Stimulated activated CD4-positive, alpha-beta T cell treated with anti-CD3 and anti-CD28 coated beads, TNF-alpha, amount 100 ng/mL, for 4 hours (primary cell): ENCODE measurements at regions not wholly inside any gene's neighbourhood (a gene's known extent, or its start where the extent isn't known, plus 50 kb on each side); places are given as distances from the start of the nearest gene placed in this dataset.
"Not testable (repeated sequence)": the region's sequence is repeated elsewhere in the genome, so short reads cannot be mapped to it uniquely, and the experiment has no call there.

Experiments
- DNase-seq, 3 experiments: peaks; one replicate each; pipeline ENCODE4 v3.0.0-alpha.2; 2020; ENCODE audit warnings: low read depth in 3 of 3

DNA sequence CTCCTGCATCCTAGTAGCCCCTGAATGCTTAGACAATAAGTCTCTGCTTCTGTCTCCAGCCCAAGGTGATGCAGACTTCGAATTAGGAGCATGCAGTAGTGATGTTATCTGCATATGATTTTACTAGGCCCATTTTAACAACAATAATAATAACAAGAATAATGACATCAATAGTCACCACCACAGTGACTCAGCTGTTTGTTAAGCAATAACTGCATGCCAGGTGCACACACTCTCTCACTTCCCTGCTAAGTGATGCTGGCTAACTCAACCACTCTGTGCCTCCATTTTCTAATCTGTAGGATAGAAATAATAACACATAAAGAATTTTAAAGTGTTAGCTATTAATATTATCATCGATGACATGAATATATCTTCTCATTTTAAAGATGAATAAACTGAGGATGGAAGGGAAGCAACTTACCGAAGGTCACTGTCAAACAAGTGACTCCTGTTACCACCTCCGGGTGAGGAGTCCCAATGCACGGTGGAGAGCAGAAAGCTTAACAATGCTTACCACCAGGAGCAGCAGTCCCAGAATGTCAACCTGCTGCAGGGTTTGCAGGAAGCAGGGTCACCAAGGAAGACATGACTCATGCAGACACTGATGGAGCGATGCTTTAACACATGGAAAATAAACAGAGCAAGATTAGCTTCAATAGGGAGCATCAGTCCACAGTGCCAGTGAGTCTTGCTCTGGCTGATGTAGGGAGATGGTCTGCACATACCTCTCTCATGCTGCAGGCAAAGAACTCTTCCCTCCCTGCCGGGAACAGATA, 290.2 kb downstream of the SPATA17 start:
- no peak for DNase-seq

DNA sequence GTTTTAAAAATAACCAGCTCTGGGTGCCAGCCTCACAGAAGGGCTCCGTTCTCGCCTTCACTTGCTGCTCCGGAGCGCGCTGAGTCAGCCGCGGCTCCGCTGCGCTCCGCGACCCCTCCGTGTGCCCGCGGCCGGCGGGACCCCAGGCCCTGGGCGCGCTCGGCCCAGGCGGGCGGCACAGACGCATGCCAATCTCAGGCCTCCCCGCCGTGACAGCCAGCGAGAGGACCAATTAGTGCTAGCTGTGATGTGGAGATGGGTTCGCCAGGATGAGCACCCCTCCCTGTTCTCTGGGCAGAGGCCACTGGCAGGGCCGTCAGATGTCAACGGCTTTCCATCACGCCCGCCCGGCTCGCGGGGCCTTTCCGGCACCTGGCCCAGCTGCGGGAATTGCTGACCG, 293.8 kb downstream of the SPATA17 start:
- DNase-seq = no peak

DNA sequence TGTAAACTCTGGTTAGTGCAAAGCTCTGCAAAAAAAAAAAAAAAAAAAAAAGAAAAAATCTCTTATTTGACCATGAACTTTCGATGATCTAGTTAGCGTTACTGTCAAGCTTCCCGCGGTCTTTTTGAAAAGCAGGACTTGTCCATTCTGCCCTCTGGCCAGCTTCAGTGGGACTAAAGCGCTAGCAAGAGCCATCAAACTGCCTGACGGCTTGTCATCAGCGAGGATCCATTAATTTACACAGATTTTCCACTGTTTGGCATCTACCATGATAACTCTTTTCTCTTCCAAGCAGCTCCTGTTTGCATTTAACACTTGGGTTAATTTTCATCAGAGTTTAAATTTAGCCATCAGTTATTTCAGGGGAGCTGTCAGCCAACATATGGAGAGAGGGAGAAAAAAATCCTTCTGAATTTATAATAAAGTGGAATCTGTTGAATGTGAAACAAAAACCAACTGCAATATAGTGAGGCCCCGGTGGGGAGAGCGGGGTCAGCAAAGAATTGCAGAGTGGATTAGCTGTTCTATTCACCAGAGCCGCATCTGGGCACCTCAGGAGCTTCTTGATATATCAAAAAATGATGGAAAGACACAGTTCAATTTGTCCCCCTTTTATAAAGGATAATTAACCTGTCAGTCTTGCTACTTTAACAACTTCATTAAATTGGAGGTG, 298.2 kb downstream of the SPATA17 start:
- DNase-seq = no peak

DNA sequence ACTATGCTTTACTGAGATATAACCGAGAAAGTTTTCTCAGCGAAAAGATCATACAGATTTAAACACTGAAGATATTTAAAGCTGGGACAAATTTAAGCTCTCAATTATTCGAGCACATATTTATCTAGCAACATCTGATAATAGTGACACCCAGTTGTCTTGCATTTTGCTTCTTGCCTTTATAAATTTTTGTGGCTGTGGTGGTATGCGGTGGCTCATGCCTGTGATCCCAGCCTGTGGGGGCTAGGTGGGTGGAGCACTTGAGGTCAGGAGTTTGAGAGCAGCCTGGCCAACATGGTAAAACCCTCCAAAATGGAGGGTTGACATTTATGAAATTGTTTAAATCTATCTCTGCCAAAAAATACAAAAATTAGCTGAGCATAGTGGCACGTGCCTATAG, 312.2 kb downstream of the SPATA17 start:
- no peak for DNase-seq

DNA sequence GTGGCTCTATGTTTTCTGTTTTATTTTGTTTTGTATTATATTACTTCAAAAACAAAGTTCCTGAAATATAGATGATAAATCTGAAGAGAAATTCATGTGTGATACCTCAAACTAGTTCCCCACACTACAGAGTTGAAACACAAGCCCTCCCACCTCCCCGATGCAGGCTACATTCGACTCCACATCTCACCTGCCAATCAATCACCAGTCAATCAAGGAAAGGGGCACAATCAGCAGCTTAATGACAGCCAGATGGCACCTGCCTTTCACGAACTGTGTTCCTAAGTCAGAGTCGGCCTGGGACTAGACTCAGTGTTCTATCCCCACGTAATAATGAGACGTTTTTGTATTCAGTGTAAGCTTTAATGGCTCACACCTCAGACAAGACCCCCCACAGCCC, 313.4 kb downstream of the SPATA17 start:
- DNase-seq = no peak

DNA sequence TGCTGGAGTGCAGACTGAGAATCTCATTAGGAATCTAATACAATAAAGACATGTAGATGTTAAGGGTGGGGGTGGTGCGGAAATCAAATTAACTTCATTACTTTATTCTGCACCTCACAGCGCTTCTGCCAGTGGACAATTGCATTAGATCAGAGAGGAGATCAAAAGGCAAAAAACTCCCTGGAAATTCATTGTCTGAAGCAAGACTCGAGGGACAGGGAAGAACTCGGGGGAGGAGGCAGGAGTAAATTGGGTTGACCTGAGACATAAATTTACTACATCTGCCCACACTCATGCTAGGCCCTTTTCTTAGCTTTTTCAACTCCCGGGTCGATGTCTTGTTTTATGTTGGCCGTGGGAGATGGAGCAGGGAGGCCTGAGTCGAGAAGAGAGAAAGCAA, 315.4 kb downstream of the SPATA17 start:
- no peak for DNase-seq

DNA sequence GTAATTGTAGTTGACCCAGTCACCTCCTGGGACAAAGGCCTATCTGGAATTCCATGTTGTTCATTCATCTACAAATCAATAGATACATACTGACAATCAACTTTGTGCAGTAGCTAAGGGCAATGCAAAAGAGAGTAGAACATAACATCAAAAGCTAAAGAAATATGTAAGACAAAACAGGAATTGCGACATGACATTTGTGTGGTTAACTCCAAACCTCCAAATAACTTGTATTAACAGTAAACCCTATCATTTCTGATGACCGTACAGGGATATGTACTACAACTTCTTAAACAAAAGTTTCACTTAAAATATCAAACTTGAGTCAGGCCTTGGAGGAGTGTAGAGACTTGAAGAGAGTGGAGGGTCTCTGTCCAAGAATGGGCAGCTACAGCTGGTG, 317.6 kb downstream of the SPATA17 start:
- DNase-seq = no peak

DNA sequence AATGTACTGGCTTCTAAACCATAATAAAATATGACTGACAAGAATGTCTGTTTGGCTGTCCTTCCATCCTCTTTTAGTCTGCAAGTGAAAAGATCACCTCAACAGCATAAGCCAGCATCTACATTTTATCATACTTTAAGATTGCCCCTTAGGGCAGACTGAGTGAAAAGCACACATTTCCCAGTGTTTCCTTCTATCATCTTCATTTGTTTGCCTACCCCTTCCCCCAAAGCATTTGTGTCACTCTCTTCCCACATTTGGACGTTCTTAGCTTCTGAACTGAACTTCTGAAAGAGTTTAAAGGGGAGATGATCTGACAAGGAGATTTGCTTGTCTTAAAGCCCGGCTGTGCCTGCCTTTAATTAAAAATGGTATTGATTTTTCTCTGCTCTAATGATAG, 322.2 kb downstream of the SPATA17 start:
- DNase-seq = no peak

DNA sequence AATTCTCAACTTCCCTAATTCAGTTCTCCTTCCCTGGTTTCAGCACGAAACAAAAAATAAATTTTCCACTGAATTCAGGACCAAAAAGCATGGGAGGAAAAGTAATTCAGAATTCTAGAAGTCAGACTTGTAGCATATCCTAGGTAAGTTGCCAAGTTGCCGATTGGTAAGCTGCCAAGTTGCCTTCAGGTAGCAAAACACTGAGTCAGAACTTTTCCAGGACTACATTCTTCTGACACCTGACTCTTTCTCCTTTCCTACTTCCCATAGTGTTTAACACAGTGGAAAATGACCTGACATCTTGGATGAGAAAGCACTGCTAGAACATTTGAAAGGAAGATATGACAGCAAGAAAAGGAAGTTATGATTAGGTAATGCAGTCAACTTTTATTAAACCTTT, 322.8 kb downstream of the SPATA17 start:
- no peak for DNase-seq

DNA sequence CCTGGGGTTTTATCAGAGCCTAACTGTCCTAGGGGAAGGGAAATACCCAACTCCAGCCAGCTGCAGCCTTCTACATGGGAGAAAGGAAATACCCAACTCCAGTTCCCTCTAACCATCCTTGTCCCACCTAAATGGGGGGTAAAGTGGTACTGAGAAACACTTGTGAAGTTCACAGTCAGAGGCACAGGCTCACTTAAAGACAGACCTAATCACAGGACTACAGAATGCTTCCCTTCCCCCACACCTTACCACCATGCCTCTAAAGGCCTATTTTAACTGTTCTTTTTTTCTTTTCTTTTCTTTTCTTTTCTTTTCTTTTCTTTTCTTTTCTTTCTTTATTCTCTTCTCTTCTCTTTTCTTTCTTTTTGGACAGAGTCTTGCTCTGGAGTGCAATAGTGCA, 324.6 kb downstream of the SPATA17 start:
- DNase-seq = no peak

DNA sequence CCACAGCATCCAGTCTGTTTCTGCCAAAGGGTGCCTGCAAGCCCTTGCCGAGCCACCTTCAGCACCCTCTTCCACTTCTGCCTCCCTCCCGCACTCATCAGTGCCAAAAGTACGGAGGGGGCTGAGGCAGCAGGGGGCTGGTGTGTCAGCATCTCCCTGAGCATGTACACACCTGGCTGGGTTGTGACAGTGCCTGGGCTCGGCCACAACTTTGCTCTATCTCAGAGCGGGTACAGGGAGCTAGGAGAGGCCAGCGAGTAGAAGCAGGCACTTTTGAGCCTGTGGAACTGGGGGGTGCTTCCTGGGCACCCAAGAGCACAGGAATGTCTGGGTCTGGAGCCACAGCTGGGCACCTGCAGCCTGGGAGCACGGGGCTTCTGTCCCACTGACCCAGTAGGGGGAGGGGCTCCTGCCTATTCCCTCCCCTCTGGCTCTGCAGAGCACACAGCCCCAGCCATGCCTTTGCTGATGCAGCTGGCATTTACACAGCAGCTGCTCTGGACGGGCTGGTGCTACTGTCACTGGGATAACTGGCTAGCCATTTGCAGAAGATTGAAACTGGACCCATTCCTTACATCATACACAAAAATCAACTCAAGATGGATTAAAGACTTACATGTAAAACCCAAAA, 319.8 kb upstream of the RRP15 start:
- DNase-seq = no peak

DNA sequence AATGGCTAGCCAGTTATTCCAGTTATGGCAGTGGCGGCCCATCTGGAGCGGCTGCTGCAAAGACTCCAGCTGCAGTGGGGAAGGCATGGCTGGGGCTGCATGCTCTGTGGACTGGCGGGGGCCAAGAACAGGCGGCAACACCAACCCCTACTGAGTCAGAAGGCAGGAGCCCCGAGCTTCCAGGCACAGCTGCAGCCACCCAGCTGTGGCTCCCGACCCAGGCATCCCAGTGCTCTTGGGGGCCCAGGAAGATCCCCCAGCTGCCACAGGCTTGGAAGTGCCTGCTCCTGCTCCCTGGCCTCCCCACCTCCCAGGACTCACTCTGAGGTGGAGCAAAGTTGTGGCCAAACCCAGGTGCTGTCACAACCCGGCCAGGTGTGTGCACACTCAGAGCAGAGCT, 317.0 kb upstream of the RRP15 start:
- DNase-seq = no peak

DNA sequence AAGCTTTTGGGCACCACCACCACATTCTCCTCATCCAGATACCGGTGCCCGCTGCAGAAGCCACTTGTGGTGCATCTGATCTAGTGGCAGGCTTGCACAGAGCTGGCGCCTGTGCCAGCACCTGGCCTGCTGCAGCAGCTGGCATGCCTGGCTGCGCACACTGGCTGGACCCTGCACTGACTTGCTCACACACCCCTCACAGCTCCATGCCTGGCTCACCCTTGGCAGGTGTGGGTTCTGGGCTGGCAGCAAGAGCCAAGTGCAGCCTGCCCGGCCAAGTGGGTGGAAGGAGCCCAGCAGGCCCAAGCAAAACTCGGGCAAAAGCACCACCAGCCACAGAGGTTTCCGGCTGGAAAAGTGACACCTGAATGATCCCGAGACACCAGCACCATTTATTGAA, 315.7 kb upstream of the RRP15 start:
- DNase-seq = no peak

DNA sequence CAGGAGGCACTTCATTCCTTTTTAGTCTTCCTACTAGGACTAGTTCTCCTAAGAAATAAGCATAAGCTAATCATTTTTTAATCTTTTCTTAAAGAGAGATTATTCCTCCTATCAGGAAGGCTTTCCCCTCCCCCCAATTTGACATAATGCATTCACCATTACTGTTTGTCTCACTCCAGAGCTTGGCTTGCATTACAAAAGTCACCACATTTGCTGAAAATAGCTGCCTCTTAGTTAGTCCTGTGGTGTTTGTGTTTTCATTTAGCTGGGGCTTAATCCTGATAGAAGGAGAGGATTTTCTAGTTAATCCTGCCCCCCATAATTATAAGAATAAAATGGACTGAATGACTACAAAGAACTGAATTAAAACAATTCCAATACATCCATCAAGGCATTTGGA, 307.1 kb upstream of the RRP15 start:
- DNase-seq = no peak

DNA sequence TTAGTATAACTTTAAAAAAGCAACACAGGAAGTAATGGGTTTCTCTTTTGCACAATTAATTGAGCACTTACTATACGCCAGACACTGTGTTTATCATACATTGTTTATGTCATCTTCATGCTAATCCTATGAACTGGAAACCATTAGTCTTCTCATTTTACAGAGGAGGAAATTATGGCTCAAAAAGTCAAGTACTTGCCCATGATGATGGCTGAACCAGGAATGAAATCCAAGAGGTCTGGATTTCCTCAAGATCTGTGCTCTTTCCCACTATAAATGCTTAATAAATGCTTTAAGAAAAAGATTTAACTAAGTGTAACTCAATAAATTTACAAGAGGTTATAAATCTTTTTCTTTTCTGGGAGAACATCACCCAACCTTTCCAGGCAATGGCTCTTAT, 303.7 kb upstream of the RRP15 start:
- DNase-seq = no peak

DNA sequence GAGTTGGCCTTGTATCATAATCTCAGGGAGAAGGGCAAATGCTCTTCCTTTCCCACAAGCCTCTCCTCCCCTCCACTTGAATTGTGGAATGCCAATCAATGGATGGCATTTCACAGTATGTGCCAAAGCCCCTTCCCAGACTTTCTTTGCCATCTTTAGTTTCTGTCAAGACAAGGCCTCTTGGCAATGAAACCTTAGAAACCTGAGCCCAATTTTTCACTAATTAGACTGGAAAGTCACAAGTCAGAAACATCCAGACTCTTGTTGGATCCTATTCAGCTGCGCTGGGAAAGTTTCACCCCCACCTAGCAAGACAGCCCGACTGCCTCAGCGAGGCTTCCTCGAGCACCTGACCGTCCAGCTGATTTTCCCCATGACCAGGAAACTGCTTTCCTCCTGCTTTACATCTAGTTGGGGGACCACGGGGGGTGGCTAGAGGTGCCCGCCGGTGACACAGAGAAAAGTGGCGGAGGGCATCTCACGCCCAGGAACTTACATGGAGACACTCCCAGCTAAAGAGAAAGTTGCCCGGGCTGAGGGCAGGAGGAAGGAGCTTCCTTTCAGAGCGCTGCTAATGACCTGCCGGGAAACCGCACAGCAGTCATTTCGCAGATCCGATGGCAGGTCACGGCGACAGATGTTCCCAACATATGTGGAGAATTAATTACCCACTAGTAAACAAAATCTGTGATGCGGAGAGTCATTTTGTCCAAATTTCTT, 302.6 kb upstream of the RRP15 start:
- DNase-seq = no peak

DNA sequence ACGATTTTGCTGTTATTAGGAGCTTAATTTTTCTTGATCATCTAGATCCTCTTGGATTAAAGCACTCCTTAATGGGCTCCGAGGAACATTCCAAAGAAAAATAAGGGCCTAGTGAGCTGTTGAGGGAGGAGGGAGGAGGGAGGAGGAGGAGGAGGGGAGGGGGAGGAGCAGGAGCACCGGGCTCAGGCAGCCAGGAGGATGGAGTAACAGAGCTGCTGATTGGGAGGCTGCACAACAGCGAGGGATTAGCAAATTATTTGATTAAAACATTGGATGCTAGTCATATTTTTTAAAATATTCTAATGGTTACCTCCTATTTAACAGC, 302.1 kb upstream of the RRP15 start:
- DNase-seq = no peak

DNA sequence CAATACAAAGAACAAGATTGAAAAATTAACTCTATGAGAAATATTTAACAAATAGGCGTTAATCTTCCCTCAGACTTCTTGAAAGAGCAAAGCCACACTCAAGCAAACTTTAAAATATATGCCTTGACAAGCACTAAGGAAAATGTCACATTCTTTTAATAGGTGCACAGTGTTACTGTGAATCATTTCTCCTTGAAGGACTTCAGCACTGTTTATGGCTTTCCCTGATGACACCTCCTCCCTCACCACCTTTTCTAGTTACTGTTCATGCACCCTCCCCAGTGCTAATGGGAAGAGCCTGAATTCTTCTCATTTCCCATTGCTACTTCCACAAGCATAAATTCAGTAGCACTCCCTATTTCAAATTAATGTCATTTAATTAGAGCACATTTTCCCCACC, 299.5 kb upstream of the RRP15 start:
- no peak for DNase-seq

DNA sequence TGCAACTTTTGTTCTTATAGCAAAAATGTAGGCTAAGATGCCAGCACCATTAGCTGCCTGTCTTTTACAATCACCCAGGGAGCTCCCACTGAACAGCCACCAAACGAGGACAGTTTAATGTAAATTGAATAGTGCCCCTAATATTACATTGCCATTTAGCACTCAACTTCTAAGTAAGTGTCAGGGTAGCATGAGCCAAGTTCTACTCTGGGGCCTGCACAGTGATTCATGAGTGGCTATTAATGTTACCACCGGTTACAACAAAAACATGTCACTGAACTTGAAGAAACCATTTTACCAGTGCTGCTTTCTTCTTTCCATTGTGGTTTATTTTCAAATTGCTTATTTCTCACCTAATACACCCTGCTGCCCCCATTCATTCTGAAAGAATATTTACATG, 295.6 kb upstream of the RRP15 start:
- DNase-seq = no peak

DNA sequence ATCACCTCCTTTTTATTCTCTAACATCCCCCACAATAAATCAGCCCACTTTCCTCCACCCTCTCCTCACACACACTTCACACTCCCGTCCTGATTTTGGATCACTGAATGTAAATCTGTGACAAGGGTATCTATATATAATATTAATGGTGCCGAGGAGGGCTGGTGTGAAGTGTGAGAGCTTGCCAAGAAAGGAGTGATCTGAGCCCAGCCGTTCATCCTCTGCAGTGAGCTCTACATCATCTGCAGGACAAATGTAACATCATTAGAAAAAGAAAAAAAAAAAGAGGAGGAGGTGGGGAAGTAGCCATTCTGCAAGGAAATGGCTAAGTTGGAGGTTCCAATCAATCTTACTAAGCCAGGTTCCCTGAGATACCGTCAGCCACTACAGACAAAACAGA, 291.7 kb upstream of the RRP15 start:
- no peak for DNase-seq

DNA sequence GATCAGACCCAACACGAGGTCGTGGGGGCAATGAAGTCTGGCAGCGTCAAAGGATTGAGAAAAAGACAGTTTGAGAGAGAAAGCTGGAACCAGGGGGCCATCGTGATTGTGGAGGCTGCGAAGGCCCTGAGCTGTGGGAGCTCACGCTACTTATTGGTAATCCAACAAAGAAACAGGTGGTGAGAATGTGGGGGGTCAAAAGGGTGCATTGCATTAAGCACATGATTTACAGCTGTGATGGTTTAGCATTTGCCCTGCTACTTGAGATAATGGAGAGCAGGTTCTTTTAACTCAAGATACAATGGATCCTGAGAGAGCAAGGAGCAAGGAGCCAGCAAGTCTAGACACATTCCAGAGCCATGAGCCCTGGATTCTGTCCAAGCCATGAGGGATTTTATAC, 276.8 kb upstream of the RRP15 start:
- not testable (repeated sequence) for DNase-seq

DNA sequence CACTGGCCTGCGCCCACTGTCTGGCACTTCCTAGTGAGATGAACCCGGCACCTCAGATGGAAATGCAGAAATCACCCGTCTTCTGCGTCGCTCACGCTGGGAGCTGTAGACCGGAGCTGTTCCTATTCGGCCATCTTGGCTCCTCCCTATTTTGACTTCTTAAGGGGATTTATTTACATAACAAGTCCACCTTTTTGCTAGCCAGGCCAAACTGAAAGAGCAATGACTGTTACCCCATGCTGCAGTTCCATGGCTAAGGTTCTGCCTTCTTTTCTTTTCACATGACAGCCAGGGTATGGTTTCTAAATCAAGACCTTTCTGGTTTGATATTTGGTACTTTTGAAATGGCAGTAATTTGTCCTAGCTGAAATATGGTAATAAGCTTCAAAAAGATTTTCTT, 270.0 kb upstream of the RRP15 start:
- not testable (repeated sequence) for DNase-seq

DNA sequence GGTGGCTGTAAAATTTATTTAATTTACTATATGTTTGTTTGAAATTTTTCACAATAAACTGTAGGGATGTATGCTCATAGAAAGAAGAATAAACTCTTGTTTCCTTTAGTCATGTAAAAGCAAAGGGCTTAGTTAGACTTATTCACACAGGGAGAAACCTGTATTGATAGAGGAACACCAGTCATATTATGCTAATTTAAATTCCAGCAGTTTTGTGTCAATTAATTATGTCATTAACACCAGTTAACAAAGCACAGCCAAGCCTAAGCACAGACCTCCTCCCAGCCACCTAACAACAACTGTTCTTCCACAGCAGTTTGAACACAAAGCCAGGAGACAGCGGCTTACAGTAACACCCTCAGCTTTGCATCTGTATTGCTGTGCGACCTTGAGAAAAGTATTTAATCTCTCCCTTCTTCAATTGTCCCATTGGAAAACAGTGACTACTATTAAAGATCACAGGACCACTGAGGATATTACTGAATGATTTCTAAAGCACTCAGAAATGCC, 260.8 kb upstream of the RRP15 start:
- no peak for DNase-seq
